ENCODE measurements at regions not wholly inside any gene's neighbourhood (a gene's known extent, or its start where the extent isn't known, plus 50 kb on each side); places are given as distances from the start of the nearest gene placed in this dataset.

GRCh38 chr3:145489011-145489410, 672.0 kb downstream of the PLOD2 start:
- no peak overlapping the region for H3K27ac ChIP-seq (ENCODE audit: low read length)
- H3K9ac ChIP-seq (ENCODE audit: low read length) = no peak overlapping the region
- H4K20me1 ChIP-seq (ENCODE audit: insufficient read depth) = no peaks in the 10 kb centered on the region
- no peaks in the 10 kb centered on the region for H3K79me2 ChIP-seq (replicated peaks; ENCODE audit: insufficient read depth, low read length)
- no peaks in the 10 kb centered on the region for H3K9me2 ChIP-seq (ENCODE audit: insufficient read depth, low read length)
- H3K9me3 ChIP-seq (ENCODE audit: low read length) = no peaks in the 10 kb centered on the region
- no peak overlapping the region for H3K4me2 ChIP-seq (ENCODE audit: low read length)
- no peak overlapping the region for H2AFZ ChIP-seq (ENCODE audit: low read depth, low read length)
- no peak overlapping the region for H3K4me3 ChIP-seq (ENCODE audit: low read length)
- H3K36me3 ChIP-seq (ENCODE audit: insufficient read depth, low read length) = no peaks in the 10 kb centered on the region
- H3K27me3 ChIP-seq (ENCODE audit: insufficient read depth, low read depth, low read length) = no peaks in the 10 kb centered on the region
- TF ChIP-seq RAD21 (conservative IDR thresholded peaks at IDR 0.05) (no peak), POLR2AphosphoS5 (IDR thresholded peaks at IDR 0.05) (peak; percentile 59), MXI1 (conservative IDR thresholded peaks at IDR 0.05; ENCODE audit: poor library complexity, severe bottlenecking) (no peak), EP300 (conservative IDR thresholded peaks at IDR 0.05; ENCODE audit: poor library complexity, severe bottlenecking) (peak; percentile 89)
- no peaks in the 10 kb centered on the region for H3F3A ChIP-seq (ENCODE audit: insufficient read depth, low read length, poor library complexity, severe bottlenecking)

- Histone ChIP-seq H3K79me2 (replicated peaks; ENCODE audit: insufficient read depth, low read length) (no peaks in the 10 kb centered on the region), H3K9ac (ENCODE audit: low read length) (no peak overlapping the region), H3K36me3 (ENCODE audit: insufficient read depth, low read length) (no peaks in the 10 kb centered on the region), H3F3A (ENCODE audit: insufficient read depth, low read length, poor library complexity, severe bottlenecking) (no peaks in the 10 kb centered on the region), H3K27me3 (ENCODE audit: insufficient read depth, low read depth, low read length) (no peaks in the 10 kb centered on the region), H3K9me3 (ENCODE audit: low read length) (no peaks in the 10 kb centered on the region), H3K4me3 (ENCODE audit: low read length) (no peak overlapping the region), H3K9me2 (ENCODE audit: insufficient read depth, low read length) (no peaks in the 10 kb centered on the region), H3K4me2 (ENCODE audit: low read length) (no peak overlapping the region), H3K27ac (ENCODE audit: low read length) (no peak overlapping the region), H2AFZ (ENCODE audit: low read depth, low read length) (no peak overlapping the region), H4K20me1 (ENCODE audit: insufficient read depth) (no peaks in the 10 kb centered on the region)
- TF ChIP-seq EP300 (conservative IDR thresholded peaks at IDR 0.05; ENCODE audit: poor library complexity, severe bottlenecking) (no peak), TAF1 (IDR thresholded peaks at IDR 0.05; ENCODE audit: low read depth) (no peak), REST (IDR thresholded peaks at IDR 0.05; ENCODE audit: borderline replicate concordance) (no peak), EZH2 (IDR thresholded peaks at IDR 0.05; ENCODE audit: borderline replicate concordance, insufficient read depth, low read length, poor library complexity, severe bottlenecking) (no peak), POLR2AphosphoS5 (IDR thresholded peaks at IDR 0.05) (no peak), CTCF (IDR thresholded peaks at IDR 0.05; ENCODE audit: poor library complexity, severe bottlenecking) (no peak), MXI1 (conservative IDR thresholded peaks at IDR 0.05; ENCODE audit: poor library complexity, severe bottlenecking) (no peak), SMC3 (conservative IDR thresholded peaks at IDR 0.05; ENCODE audit: poor library complexity) (no peak), RAD21 (conservative IDR thresholded peaks at IDR 0.05) (no peak)
Observed at GRCh38 chr3:145490088-145491048, 670.6 kb downstream of the PLOD2 start.
